GM23338 (cell line): ENCODE measurements at regions not wholly inside any gene's neighbourhood (a gene's known extent, or its start where the extent isn't known, plus 50 kb on each side); places are given as distances from the start of the nearest gene placed in this dataset.

ENCODE experiments used
- ATAC-seq: fragments of 200-7000 bp; cut with Tn5 transposase; 3 replicates; pipeline ENCODE4 v1.9.1; 2020
- DNase-seq: peaks from one replicate; pipeline ENCODE4 v3.0.0-alpha.2; 2015; ENCODE audit warnings: low spot score
- H2AFZ ChIP-seq: fragments of 200-600 bp; sonication (generic); 2 replicates; pipeline ENCODE4 v1.8.0; 2016; ENCODE audit warnings: antibody characterized with exemption, mild to moderate bottlenecking, moderate library complexity
- H3F3A ChIP-seq: fragments of 200-600 bp; sonication (generic); replicated peaks from 2 replicates; pipeline ENCODE4 v1.8.0; 2017; ENCODE audit warnings: antibody characterized with exemption, mixed run types, low read depth
- H3K27ac ChIP-seq: fragments of 200-600 bp; sonication (generic); 2 replicates; pipeline ENCODE4 v1.6.1; 2016; ENCODE audit warnings: low read depth
- H3K27me3 ChIP-seq: fragments of 200-600 bp; sonication (generic); 2 replicates; pipeline ENCODE4 v1.8.0; 2016; ENCODE audit warnings: mild to moderate bottlenecking, mixed run types, moderate library complexity; ENCODE audit not compliant: insufficient read depth
- H3K36me3 ChIP-seq: fragments of 200-600 bp; sonication (generic); 2 replicates; pipeline ENCODE4 v1.8.0; 2016; ENCODE audit warnings: mild to moderate bottlenecking; ENCODE audit not compliant: insufficient read depth
- H3K4me1 ChIP-seq: fragments of 200-600 bp; sonication (generic); 2 replicates; pipeline ENCODE4 v1.8.0; 2016; ENCODE audit warnings: mild to moderate bottlenecking, moderate library complexity; ENCODE audit not compliant: insufficient read depth
- H3K4me2 ChIP-seq: fragments of 200-600 bp; sonication (generic); 2 replicates; pipeline ENCODE4 v1.7.1; 2017; ENCODE audit warnings: mixed run types
- H3K4me3 ChIP-seq: fragments of 200-600 bp; sonication (generic); 2 replicates; pipeline ENCODE4 v1.6.1; 2016; ENCODE audit warnings: mixed run types
- H3K79me2 ChIP-seq: fragments of 200-600 bp; sonication (generic); replicated peaks from 2 replicates; pipeline ENCODE4 v1.8.0; 2017; ENCODE audit warnings: mild to moderate bottlenecking; ENCODE audit not compliant: insufficient read depth
- H3K9me2 ChIP-seq: fragments of 200-600 bp; sonication (generic); 2 replicates; pipeline ENCODE4 v1.8.0; 2017; ENCODE audit not compliant: insufficient read depth
- H4K20me1 ChIP-seq: fragments of 200-600 bp; sonication (generic); replicated peaks from 2 replicates; pipeline ENCODE4 v1.8.0; 2017; ENCODE audit warnings: mild to moderate bottlenecking; ENCODE audit not compliant: insufficient read depth
- H3K27ac Mint-ChIP-seq: 2 replicates; pipeline ENCODE4 v1.8.0; 2020; ENCODE audit warnings: inconsistent platforms, mild to moderate bottlenecking, moderate library complexity, mixed read lengths
- H3K27me3 Mint-ChIP-seq: 3 replicates; pipeline ENCODE4 v1.8.0; 2022; ENCODE audit warnings: low read depth, mild to moderate bottlenecking, moderate library complexity, mixed read lengths, inconsistent platforms; ENCODE audit not compliant: insufficient read depth, poor library complexity
- H3K36me3 Mint-ChIP-seq: 3 replicates; pipeline ENCODE4 v1.8.0; 2021; ENCODE audit warnings: low read depth, mild to moderate bottlenecking, inconsistent platforms, moderate library complexity, mixed read lengths
- H3K4me1 Mint-ChIP-seq: 3 replicates; pipeline ENCODE4 v1.8.0; 2020; ENCODE audit warnings: mild to moderate bottlenecking, inconsistent platforms, mixed read lengths
- H3K4me3 Mint-ChIP-seq: 3 replicates; pipeline ENCODE4 v1.8.0; 2021; ENCODE audit warnings: moderate library complexity, mild to moderate bottlenecking, inconsistent platforms, mixed read lengths
- H3K9me3 Mint-ChIP-seq: 3 replicates; pipeline ENCODE4 v1.8.0; 2020; ENCODE audit warnings: moderate library complexity, mild to moderate bottlenecking, inconsistent platforms, mixed read lengths
- CTCF ChIP-seq, 2 experiments: fragments of 200-600 bp in 1 of 2; sonication (generic) in 1 of 2; conservative IDR thresholded peaks; 2 replicates each; pipeline versions ENCODE4 v1.5.1 to v1.6.1; 2016 to 2017; ENCODE audit warnings: antibody characterized with exemption in 2 of 2, low read depth in 2 of 2, mild to moderate bottlenecking in 2 of 2, moderate library complexity in 1 of 2
- ETS1 ChIP-seq: IDR thresholded peaks from 2 replicates; pipeline ENCODE4 v1.6.1; 2016; ENCODE audit warnings: antibody characterized with exemption
- EZH2 ChIP-seq: fragments of 200-600 bp; sonication (generic); IDR thresholded peaks from one replicate; pipeline ENCODE4 v1.8.0; 2017; ENCODE audit warnings: antibody characterized with exemption, mild to moderate bottlenecking, low read depth; ENCODE audit not compliant: unreplicated experiment
- EZH2phosphoT487 ChIP-seq: fragments of 200-600 bp; sonication (generic); IDR thresholded peaks from one replicate; pipeline ENCODE4 v1.8.1; 2018; ENCODE audit warnings: antibody characterized with exemption; ENCODE audit not compliant: unreplicated experiment
- JUNB ChIP-seq: IDR thresholded peaks from one replicate; pipeline ENCODE4 v1.6.1; 2016; ENCODE audit warnings: antibody characterized with exemption; ENCODE audit not compliant: unreplicated experiment
- NANOG ChIP-seq: IDR thresholded peaks from 2 replicates; pipeline ENCODE4 v1.6.1; 2016; ENCODE audit warnings: antibody characterized with exemption, borderline replicate concordance
- STAT1 ChIP-seq: IDR thresholded peaks from one replicate; pipeline ENCODE4 v1.6.1; 2016; ENCODE audit warnings: antibody characterized with exemption; ENCODE audit not compliant: unreplicated experiment
- ZNF114 ChIP-seq: fragments of 250-450 bp; sonication (Bioruptor Pico); IDR thresholded peaks from 2 replicates; pipeline ENCODE4 v1.5.0; 2020; ENCODE audit warnings: mild to moderate bottlenecking, moderate library complexity
- ZNF331 ChIP-seq: fragments of 250-450 bp; sonication (Bioruptor Pico); IDR thresholded peaks from 2 replicates; pipeline ENCODE4 v1.5.0; 2020; ENCODE audit warnings: low read depth, mild to moderate bottlenecking, moderate library complexity
- TF ChIP-seq, protein P1 (sequence below): fragments of 250-450 bp; sonication (Bioruptor Pico); IDR thresholded peaks from 2 replicates; pipeline ENCODE4 v1.5.0; 2020; ENCODE audit warnings: mild to moderate bottlenecking, moderate library complexity
- TF ChIP-seq, protein P2 (sequence below): IDR thresholded peaks from one replicate; pipeline ENCODE4 v1.6.1; 2018; ENCODE audit warnings: antibody characterized with exemption; ENCODE audit not compliant: unreplicated experiment

DNA sequence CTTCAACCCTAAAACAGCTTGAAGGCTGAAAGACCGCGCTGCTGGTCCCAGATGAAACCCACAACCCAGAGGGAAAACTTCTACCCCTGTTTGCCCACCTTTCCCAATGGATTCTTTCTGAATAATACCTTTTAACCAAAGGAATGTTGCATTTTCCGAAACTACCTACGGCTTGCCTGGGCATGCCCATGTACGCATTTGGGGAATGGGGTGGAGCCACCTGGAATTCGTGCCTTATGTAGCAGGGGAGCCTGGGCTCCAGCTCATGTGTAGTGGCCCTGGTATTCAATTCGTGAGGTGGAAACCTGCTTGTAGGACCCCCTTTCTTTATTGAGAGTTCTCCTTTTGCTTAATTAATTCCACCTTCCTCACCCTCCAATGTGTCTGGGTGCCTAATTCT, 256.6 kb upstream of the RGS18 start (continued):
- TF ChIP-seq, protein P1, sequence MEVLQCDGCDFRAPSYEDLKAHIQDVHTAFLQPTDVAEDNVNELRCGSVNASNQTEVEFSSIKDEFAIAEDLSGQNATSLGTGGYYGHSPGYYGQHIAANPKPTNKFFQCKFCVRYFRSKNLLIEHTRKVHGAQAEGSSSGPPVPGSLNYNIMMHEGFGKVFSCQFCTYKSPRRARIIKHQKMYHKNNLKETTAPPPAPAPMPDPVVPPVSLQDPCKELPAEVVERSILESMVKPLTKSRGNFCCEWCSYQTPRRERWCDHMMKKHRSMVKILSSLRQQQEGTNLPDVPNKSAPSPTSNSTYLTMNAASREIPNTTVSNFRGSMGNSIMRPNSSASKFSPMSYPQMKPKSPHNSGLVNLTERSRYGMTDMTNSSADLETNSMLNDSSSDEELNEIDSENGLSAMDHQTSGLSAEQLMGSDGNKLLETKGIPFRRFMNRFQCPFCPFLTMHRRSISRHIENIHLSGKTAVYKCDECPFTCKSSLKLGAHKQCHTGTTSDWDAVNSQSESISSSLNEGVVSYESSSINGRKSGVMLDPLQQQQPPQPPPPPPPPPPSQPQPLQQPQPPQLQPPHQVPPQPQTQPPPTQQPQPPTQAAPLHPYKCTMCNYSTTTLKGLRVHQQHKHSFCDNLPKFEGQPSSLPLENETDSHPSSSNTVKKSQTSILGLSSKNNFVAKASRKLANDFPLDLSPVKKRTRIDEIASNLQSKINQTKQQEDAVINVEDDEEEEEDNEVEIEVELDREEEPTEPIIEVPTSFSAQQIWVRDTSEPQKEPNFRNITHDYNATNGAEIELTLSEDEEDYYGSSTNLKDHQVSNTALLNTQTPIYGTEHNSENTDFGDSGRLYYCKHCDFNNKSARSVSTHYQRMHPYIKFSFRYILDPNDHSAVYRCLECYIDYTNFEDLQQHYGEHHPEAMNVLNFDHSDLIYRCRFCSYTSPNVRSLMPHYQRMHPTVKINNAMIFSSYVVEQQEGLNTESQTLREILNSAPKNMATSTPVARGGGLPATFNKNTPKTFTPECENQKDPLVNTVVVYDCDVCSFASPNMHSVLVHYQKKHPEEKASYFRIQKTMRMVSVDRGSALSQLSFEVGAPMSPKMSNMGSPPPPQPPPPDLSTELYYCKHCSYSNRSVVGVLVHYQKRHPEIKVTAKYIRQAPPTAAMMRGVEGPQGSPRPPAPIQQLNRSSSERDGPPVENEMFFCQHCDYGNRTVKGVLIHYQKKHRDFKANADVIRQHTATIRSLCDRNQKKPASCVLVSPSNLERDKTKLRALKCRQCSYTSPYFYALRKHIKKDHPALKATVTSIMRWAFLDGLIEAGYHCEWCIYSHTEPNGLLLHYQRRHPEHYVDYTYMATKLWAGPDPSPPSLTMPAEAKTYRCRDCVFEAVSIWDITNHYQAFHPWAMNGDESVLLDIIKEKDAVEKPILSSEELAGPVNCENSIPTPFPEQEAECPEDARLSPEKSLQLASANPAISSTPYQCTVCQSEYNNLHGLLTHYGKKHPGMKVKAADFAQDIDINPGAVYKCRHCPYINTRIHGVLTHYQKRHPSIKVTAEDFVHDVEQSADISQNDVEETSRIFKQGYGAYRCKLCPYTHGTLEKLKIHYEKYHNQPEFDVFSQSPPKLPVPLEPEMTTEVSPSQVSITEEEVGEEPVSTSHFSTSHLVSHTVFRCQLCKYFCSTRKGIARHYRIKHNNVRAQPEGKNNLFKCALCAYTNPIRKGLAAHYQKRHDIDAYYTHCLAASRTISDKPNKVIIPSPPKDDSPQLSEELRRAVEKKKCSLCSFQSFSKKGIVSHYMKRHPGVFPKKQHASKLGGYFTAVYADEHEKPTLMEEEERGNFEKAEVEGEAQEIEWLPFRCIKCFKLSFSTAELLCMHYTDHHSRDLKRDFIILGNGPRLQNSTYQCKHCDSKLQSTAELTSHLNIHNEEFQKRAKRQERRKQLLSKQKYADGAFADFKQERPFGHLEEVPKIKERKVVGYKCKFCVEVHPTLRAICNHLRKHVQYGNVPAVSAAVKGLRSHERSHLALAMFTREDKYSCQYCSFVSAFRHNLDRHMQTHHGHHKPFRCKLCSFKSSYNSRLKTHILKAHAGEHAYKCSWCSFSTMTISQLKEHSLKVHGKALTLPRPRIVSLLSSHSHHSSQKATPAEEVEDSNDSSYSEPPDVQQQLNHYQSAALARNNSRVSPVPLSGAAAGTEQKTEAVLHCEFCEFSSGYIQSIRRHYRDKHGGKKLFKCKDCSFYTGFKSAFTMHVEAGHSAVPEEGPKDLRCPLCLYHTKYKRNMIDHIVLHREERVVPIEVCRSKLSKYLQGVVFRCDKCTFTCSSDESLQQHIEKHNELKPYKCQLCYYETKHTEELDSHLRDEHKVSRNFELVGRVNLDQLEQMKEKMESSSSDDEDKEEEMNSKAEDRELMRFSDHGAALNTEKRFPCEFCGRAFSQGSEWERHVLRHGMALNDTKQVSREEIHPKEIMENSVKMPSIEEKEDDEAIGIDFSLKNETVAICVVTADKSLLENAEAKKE (CRISPR knock-in tag): no peak
- no peak for TF ChIP-seq ETS1

GRCh38 chr1:191904991-191905390, 253.3 kb upstream of the RGS18 start:
- Histone ChIP-seq H3K4me1 (peaks cover 8% of the 10 kb centered on the region; the same call in 1 of the 2 replicates), H3K79me2 (no peaks in the 10 kb centered on the region), H3K36me3 (no peaks in the 10 kb centered on the region), H3K27me3 (no peaks in the 10 kb centered on the region), H2AFZ (no peak overlapping the region), H4K20me1 (no peaks in the 10 kb centered on the region), H3F3A (no peaks in the 10 kb centered on the region), H3K27ac (no peak overlapping the region), H3K4me2 (no peak overlapping the region), H3K4me3 (no peak overlapping the region), H3K9me2 (peaks cover 21% of the 10 kb centered on the region)
- peaks cover 20% of the 10 kb centered on the region for H3K36me3 Mint-ChIP-seq
- no peaks in the 10 kb centered on the region for H3K27me3 Mint-ChIP-seq
- H3K4me1 Mint-ChIP-seq: peaks cover 5% of the 10 kb centered on the region
- DNase-seq: no peak
- ATAC-seq: no peak
- H3K4me3 Mint-ChIP-seq: no peak overlapping the region
- H3K9me3 Mint-ChIP-seq: peaks cover 21% of the 10 kb centered on the region
- no peak overlapping the region for H3K27ac Mint-ChIP-seq
- TF ChIP-seq ZNF331 (CRISPR knock-in tag) (no peak), EZH2phosphoT487 (no peak), ZNF114 (no peak), ETS1 (no peak), STAT1 (no peak), JUNB (no peak), EZH2 (no peak), CTCF (conservative IDR thresholded peaks at IDR 0.05; ENCODE audit: low read depth in 2 of 2) (no peak), NANOG (no peak)
- TF ChIP-seq, protein P2, sequence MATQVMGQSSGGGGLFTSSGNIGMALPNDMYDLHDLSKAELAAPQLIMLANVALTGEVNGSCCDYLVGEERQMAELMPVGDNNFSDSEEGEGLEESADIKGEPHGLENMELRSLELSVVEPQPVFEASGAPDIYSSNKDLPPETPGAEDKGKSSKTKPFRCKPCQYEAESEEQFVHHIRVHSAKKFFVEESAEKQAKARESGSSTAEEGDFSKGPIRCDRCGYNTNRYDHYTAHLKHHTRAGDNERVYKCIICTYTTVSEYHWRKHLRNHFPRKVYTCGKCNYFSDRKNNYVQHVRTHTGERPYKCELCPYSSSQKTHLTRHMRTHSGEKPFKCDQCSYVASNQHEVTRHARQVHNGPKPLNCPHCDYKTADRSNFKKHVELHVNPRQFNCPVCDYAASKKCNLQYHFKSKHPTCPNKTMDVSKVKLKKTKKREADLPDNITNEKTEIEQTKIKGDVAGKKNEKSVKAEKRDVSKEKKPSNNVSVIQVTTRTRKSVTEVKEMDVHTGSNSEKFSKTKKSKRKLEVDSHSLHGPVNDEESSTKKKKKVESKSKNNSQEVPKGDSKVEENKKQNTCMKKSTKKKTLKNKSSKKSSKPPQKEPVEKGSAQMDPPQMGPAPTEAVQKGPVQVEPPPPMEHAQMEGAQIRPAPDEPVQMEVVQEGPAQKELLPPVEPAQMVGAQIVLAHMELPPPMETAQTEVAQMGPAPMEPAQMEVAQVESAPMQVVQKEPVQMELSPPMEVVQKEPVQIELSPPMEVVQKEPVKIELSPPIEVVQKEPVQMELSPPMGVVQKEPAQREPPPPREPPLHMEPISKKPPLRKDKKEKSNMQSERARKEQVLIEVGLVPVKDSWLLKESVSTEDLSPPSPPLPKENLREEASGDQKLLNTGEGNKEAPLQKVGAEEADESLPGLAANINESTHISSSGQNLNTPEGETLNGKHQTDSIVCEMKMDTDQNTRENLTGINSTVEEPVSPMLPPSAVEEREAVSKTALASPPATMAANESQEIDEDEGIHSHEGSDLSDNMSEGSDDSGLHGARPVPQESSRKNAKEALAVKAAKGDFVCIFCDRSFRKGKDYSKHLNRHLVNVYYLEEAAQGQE: no peak
